OCI-LY7 (cell line): ENCODE measurements at regions not wholly inside any gene's neighbourhood (a gene's known extent, or its start where the extent isn't known, plus 50 kb on each side); places are given as distances from the start of the nearest gene placed in this dataset.

Source experiments
- BruUV-seq: library from RNA; stranded (reverse); fragments of 400-500 nt; replicated peaks from 2 replicates; lab custom pipeline; 2021; lab: Mats Ljungman, UMichigan
- CTCF ChIA-PET: fragments of 300-600 bp; sonication (Branson Sonifier 250); formaldehyde crosslinking; loops from one replicate; lab custom pipeline; 2022; ENCODE audit warnings: antibody characterized with exemption; ENCODE audit not compliant: unreplicated experiment; lab: Charles Lee
- POLR2A ChIA-PET: fragments of 300-600 bp; sonication (Branson Sonifier 250); formaldehyde crosslinking; loops from one replicate; lab custom pipeline; 2022; ENCODE audit warnings: antibody characterized with exemption; lab: Charles Lee
- DNase-seq: peaks from one replicate; pipeline ENCODE4 v3.0.0-alpha.2; 2015; ENCODE audit warnings: low spot score
- H2AFZ ChIP-seq: fragments of 200-600 bp; sonication (generic), shearing (Covaris generic); 2 replicates; pipeline ENCODE4 v1.6.1; 2014; ENCODE audit warnings: mild to moderate bottlenecking, antibody characterized with exemption, low read length, moderate library complexity
- H3K27ac ChIP-seq: fragments of 200-600 bp; sonication (generic); 2 replicates; pipeline ENCODE4 v1.5.1; 2014; ENCODE audit warnings: mixed run types, low read depth, mild to moderate bottlenecking, moderate library complexity, low read length, inconsistent platforms; ENCODE audit not compliant: poor library complexity, severe bottlenecking
- H3K36me3 ChIP-seq: fragments of 200-600 bp; sonication (generic); 2 replicates; pipeline ENCODE4 v1.6.1; 2014; ENCODE audit warnings: mild to moderate bottlenecking, antibody characterized with exemption, low read length, moderate library complexity, mixed read lengths; ENCODE audit not compliant: insufficient read depth
- H3K4me1 ChIP-seq: fragments of 200-600 bp; sonication (generic); 2 replicates; pipeline ENCODE4 v1.5.1; 2014; ENCODE audit warnings: mild to moderate bottlenecking, low read length; ENCODE audit not compliant: insufficient read depth, poor library complexity, severe bottlenecking
- H3K4me2 ChIP-seq: fragments of 200-600 bp; sonication (generic); 2 replicates; pipeline ENCODE4 v1.6.1; 2014; ENCODE audit warnings: mild to moderate bottlenecking, low read length
- H3K4me3 ChIP-seq: fragments of 200-600 bp; sonication (generic); 2 replicates; pipeline ENCODE4 v1.5.1; 2014; ENCODE audit warnings: mild to moderate bottlenecking, low read depth, low read length; ENCODE audit not compliant: poor library complexity, severe bottlenecking
- H3K79me2 ChIP-seq: fragments of 200-600 bp; sonication (generic); 2 replicates; pipeline ENCODE4 v1.6.1; 2016; ENCODE audit warnings: low read depth, mild to moderate bottlenecking, low read length, moderate library complexity, mixed read lengths; ENCODE audit not compliant: insufficient read depth
- H3K9me2 ChIP-seq: fragments of 200-600 bp; sonication (generic); 2 replicates; pipeline ENCODE4 v1.6.1; 2016; ENCODE audit warnings: mild to moderate bottlenecking, low read length, mixed read lengths; ENCODE audit not compliant: insufficient read depth
- H3K9me3 ChIP-seq: fragments of 200-600 bp; sonication (generic); 2 replicates; pipeline ENCODE4 v1.6.1; 2014; ENCODE audit warnings: mild to moderate bottlenecking, mixed run types, low read length, mixed read lengths
- H4K20me1 ChIP-seq: fragments of 200-600 bp; sonication (generic); 2 replicates; pipeline ENCODE4 v1.6.1; 2014; ENCODE audit warnings: mild to moderate bottlenecking, antibody characterized with exemption, low read length, moderate library complexity, mixed read lengths; ENCODE audit not compliant: insufficient read depth
- EZH2phosphoT487 ChIP-seq: fragments of 200-600 bp; sonication (generic); IDR thresholded peaks from 2 replicates; pipeline ENCODE4 v1.6.1; 2018; ENCODE audit warnings: low read depth, borderline replicate concordance, mild to moderate bottlenecking, mixed run types, antibody characterized with exemption, low read length, moderate library complexity, mixed read lengths
- intact Hi-C: fragments of 100-400 bp; cut with micrococcal nuclease; formaldehyde crosslinking; loops from one replicate; pipeline ENCODE4 v1.10.0; 2022; ENCODE audit not compliant: unreplicated experiment
- TF ChIP-seq, protein P1 (sequence below): fragments of 200-600 bp; sonication (generic); conservative IDR thresholded peaks from 2 replicates; pipeline ENCODE4 v1.5.1; 2014; ENCODE audit warnings: mild to moderate bottlenecking, antibody characterized with exemption, low read length, moderate library complexity, mixed read lengths

- Histone ChIP-seq H2AFZ (no peak overlapping the region), H4K20me1 (no peaks in the 10 kb centered on the region), H3K4me2 (no peak overlapping the region), H3K27ac (no peak overlapping the region), H3K79me2 (no peaks in the 10 kb centered on the region), H3K9me3 (no peaks in the 10 kb centered on the region), H3K4me1 (no peaks in the 10 kb centered on the region), H3K36me3 (no peaks in the 10 kb centered on the region), H3K4me3 (no peak overlapping the region), H3K9me2 (no peaks in the 10 kb centered on the region)
- TF ChIP-seq, protein P1, sequence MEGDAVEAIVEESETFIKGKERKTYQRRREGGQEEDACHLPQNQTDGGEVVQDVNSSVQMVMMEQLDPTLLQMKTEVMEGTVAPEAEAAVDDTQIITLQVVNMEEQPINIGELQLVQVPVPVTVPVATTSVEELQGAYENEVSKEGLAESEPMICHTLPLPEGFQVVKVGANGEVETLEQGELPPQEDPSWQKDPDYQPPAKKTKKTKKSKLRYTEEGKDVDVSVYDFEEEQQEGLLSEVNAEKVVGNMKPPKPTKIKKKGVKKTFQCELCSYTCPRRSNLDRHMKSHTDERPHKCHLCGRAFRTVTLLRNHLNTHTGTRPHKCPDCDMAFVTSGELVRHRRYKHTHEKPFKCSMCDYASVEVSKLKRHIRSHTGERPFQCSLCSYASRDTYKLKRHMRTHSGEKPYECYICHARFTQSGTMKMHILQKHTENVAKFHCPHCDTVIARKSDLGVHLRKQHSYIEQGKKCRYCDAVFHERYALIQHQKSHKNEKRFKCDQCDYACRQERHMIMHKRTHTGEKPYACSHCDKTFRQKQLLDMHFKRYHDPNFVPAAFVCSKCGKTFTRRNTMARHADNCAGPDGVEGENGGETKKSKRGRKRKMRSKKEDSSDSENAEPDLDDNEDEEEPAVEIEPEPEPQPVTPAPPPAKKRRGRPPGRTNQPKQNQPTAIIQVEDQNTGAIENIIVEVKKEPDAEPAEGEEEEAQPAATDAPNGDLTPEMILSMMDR, result no peak
- no peak for TF ChIP-seq EZH2phosphoT487
- no peak for DNase-seq
- no TSS peak for BruUV-seq
- ChIA-PET POLR2A (interaction anchor here (0.6 kb wide), 1 partner anchor 21 kb away, joined by 3 read pairs; no protein-coding TSS in a partner anchor), CTCF (no interaction called here)
- intact Hi-C loops, result no loop called here
Measured at GRCh38 chr9:91118704-91119025, 243.1 kb downstream of the AUH start.

- intact Hi-C loops, result no loop called here
- ChIA-PET CTCF (no interaction called here), POLR2A (no interaction called here)
- Histone ChIP-seq H3K9me3 (no peaks in the 10 kb centered on the region), H3K36me3 (no peaks in the 10 kb centered on the region), H3K9me2 (no peaks in the 10 kb centered on the region), H3K4me1 (no peaks in the 10 kb centered on the region), H2AFZ (no peak overlapping the region), H3K27ac (no peak overlapping the region), H3K4me3 (no peak overlapping the region), H3K4me2 (no peak overlapping the region), H3K79me2 (no peaks in the 10 kb centered on the region), H4K20me1 (no peaks in the 10 kb centered on the region)
- DNase-seq, result no peak
- TF ChIP-seq, protein P1, result no peak
- TF ChIP-seq EZH2phosphoT487, result no peak
- no TSS peak for BruUV-seq
Measured at GRCh38 chr9:91119142-91119541, 242.6 kb downstream of the AUH start.

- Histone ChIP-seq H4K20me1 (no peaks in the 10 kb centered on the region), H2AFZ (no peak overlapping the region), H3K4me3 (no peak overlapping the region), H3K4me2 (no peak overlapping the region), H3K9me2 (no peaks in the 10 kb centered on the region), H3K9me3 (no peaks in the 10 kb centered on the region), H3K36me3 (no peaks in the 10 kb centered on the region), H3K27ac (no peak overlapping the region), H3K79me2 (no peaks in the 10 kb centered on the region), H3K4me1 (no peaks in the 10 kb centered on the region)
- CTCF ChIA-PET, result no interaction called here
- TF ChIP-seq, protein P1, result no peak
- no peak for TF ChIP-seq EZH2phosphoT487
- no TSS peak for BruUV-seq
- POLR2A ChIA-PET, result interaction anchor here (1.5 kb wide), 1 partner anchor 8 kb away, joined by 3 read pairs; no protein-coding TSS in a partner anchor
- intact Hi-C loops, result no loop called here
- DNase-seq, result no peak
Measured at GRCh38 chr9:91119679-91120078, 242.0 kb downstream of the AUH start.
